NCI-H1930 (cell line): ENCODE measurements at regions not wholly inside any gene's neighbourhood (a gene's known extent, or its start where the extent isn't known, plus 50 kb on each side); places are given as distances from the start of the nearest gene placed in this dataset.

Source experiments
- DNase-seq, 2 experiments: peaks; one replicate each; lab custom pipeline; 2025; lab: John Stamatoyannopoulos, UW

- DNase-seq: no peak
These were observed 64.8 kb upstream of the KSR1 start for GRCh38 chr17:27391427-27391826.

GRCh38 chr17:27396045-27396444 lies 60.2 kb upstream of the KSR1 start:
- DNase-seq: no peak

GRCh38 chr17:27396941-27397340 lies 59.3 kb upstream of the KSR1 start:
- no peak for DNase-seq

- DNase-seq: no peak
These were observed 57.6 kb upstream of the KSR1 start for GRCh38 chr17:27398691-27399090.

- no peak for DNase-seq
These were observed 55.3 kb upstream of the KSR1 start for GRCh38 chr17:27400991-27401390.

- no peak for DNase-seq
These were observed 53.3 kb upstream of the KSR1 start for GRCh38 chr17:27402943-27403342.

- no peak for DNase-seq
These were observed 52.7 kb upstream of the KSR1 start for GRCh38 chr17:27403480-27404005.

- DNase-seq: no peak
These were observed 51.6 kb upstream of the KSR1 start for GRCh38 chr17:27404676-27405075.
